Transverse colon (tissue), 4 donors: ENCODE measurements at regions not wholly inside any gene's neighbourhood (a gene's known extent, or its start where the extent isn't known, plus 50 kb on each side); places are given as distances from the start of the nearest gene placed in this dataset.

Source experiments
- DNase-seq: peaks from one replicate; pipeline ENCODE4 v3.0.0-alpha.2; 2019
- H3K27ac ChIP-seq, 4 donors: fragments of 200-600 bp; sonication (generic); 2 replicates each; pipeline ENCODE4 v1.5.1; 2016 to 2018; ENCODE audit warnings: inconsistent platforms in 4 of 4
- H3K27me3 ChIP-seq: fragments of 200-600 bp; sonication (generic); 2 replicates; pipeline ENCODE4 v1.5.1; 2017; ENCODE audit warnings: inconsistent platforms
- H3K36me3 ChIP-seq, 4 donors: fragments of 200-600 bp; sonication (generic); 2 replicates each; pipeline ENCODE4 v1.5.1; 2017 to 2019; ENCODE audit warnings: inconsistent platforms in 4 of 4
- H3K4me1 ChIP-seq, 4 donors: fragments of 200-600 bp; sonication (generic); 2 replicates each; pipeline ENCODE4 v1.5.1; 2017 to 2020; ENCODE audit warnings: inconsistent platforms in 4 of 4
- H3K4me3 ChIP-seq, 4 donors: fragments of 200-600 bp; sonication (generic); 1 replicate in 1 of 4; 2 replicates in 3 of 4; pipeline versions ENCODE4 v1.5.1 to v1.6.1; 2017 to 2019; ENCODE audit warnings: inconsistent platforms in 4 of 4
- H3K9me3 ChIP-seq, 2 donors: fragments of 200-600 bp; sonication (generic); 2 replicates each; pipeline ENCODE4 v1.5.1; 2017 to 2019; ENCODE audit warnings: inconsistent platforms in 2 of 2
- EP300 ChIP-seq: sonication (generic); formaldehyde crosslinking; IDR thresholded peaks from one replicate; pipeline ENCODE4 v1.6.1; 2017; ENCODE audit warnings: antibody characterized with exemption, low read depth
- POLR2A ChIP-seq: fragments of 450-650 bp; IDR thresholded peaks from one replicate; pipeline ENCODE4 v1.6.1; 2016; ENCODE audit warnings: antibody characterized with exemption, mild to moderate bottlenecking, moderate library complexity
- POLR2AphosphoS5 ChIP-seq, 3 donors: sonication (generic); formaldehyde crosslinking; IDR thresholded peaks; one replicate each; pipeline ENCODE4 v1.6.1; 2016; ENCODE audit warnings: antibody characterized with exemption in 3 of 3
- WGBS, 2 donors: methylation state at CpG; one replicate each; pipeline ENCODE4 v1.1.5; 2018; ENCODE audit warnings: low coverage in 1 of 2; 5-methylcytosine and 5-hydroxymethylcytosine counted together
- in situ Hi-C, 4 donors: fragments of 200-750 bp; cut with MboI; loops; one replicate each; pipeline versions ENCODE4 v1.15.0 to v1.15.1; 2017; ENCODE audit warnings: low sequenced_read_pairs in 3 of 4, low pct_ligation_motif_present in 1 of 4, low pct_unique_long_range_greater_than_20kb in 1 of 4
- intact Hi-C: fragments of 100-400 bp; cut with DNase I; formaldehyde crosslinking; loops from one replicate; pipeline ENCODE4 v1.15.1; 2023; ENCODE audit warnings: low total_unique reads
- TF ChIP-seq, protein P1 (sequence below), 5 experiments: fragments of 200-600 bp in 3 of 5; fragments of 450-650 bp in 2 of 5; sonication (generic) in 3 of 5; IDR thresholded peaks; 1 replicate in 2 of 5; 2 replicates in 3 of 5; pipeline ENCODE4 v1.5.1; 2016 to 2017; ENCODE audit warnings: antibody characterized with exemption in 5 of 5, inconsistent platforms in 3 of 5, mild to moderate bottlenecking in 2 of 5, moderate library complexity in 1 of 5

GRCh38 chrX:129125122-129125914, 398.0 kb downstream of the SMARCA1 start:
- intact Hi-C loops = no loop called here
- Histone ChIP-seq H3K9me3 (no peaks in the 10 kb centered on the region), H3K27me3 (no peaks in the 10 kb centered on the region), H3K36me3 (no peaks in the 10 kb centered on the region), H3K4me3 (no peak overlapping the region), H3K27ac (no peak overlapping the region), H3K4me1 (no peaks in the 10 kb centered on the region)
- no peak for DNase-seq
- 82% methylated on average over 6 of the region's 6 CpGs; no CpG with 5 or more reads in 1 of the 2 donors for WGBS, 2 donors
- TF ChIP-seq, protein P1, sequence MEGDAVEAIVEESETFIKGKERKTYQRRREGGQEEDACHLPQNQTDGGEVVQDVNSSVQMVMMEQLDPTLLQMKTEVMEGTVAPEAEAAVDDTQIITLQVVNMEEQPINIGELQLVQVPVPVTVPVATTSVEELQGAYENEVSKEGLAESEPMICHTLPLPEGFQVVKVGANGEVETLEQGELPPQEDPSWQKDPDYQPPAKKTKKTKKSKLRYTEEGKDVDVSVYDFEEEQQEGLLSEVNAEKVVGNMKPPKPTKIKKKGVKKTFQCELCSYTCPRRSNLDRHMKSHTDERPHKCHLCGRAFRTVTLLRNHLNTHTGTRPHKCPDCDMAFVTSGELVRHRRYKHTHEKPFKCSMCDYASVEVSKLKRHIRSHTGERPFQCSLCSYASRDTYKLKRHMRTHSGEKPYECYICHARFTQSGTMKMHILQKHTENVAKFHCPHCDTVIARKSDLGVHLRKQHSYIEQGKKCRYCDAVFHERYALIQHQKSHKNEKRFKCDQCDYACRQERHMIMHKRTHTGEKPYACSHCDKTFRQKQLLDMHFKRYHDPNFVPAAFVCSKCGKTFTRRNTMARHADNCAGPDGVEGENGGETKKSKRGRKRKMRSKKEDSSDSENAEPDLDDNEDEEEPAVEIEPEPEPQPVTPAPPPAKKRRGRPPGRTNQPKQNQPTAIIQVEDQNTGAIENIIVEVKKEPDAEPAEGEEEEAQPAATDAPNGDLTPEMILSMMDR (IDR thresholded peaks at IDR 0.05) = no peak
- no peak for TF ChIP-seq EP300
- no peak for TF ChIP-seq POLR2A
- no peak for TF ChIP-seq POLR2AphosphoS5 (IDR thresholded peaks at IDR 0.05)
- in situ Hi-C loops = no loop called here

GRCh38 chrX:129123795-129124194, 399.5 kb downstream of the SMARCA1 start:
- H3K4me3 ChIP-seq = no peak overlapping the region
- H3K9me3 ChIP-seq = no peaks in the 10 kb centered on the region
- H3K27me3 ChIP-seq = no peaks in the 10 kb centered on the region
- WGBS, 2 donors = 72 to 81% methylated on average over 2 to 6 of the region's 6 CpGs
- no peak for DNase-seq
- no peaks in the 10 kb centered on the region for H3K36me3 ChIP-seq
- TF ChIP-seq POLR2AphosphoS5 (IDR thresholded peaks at IDR 0.05) (no peak), EP300 (no peak), POLR2A (no peak)
- TF ChIP-seq, protein P1 (IDR thresholded peaks at IDR 0.05) = no peak
- no peaks in the 10 kb centered on the region for H3K4me1 ChIP-seq
- H3K27ac ChIP-seq = no peak overlapping the region
- in situ Hi-C loops (no loop called here), intact Hi-C loops (no loop called here)

DNA sequence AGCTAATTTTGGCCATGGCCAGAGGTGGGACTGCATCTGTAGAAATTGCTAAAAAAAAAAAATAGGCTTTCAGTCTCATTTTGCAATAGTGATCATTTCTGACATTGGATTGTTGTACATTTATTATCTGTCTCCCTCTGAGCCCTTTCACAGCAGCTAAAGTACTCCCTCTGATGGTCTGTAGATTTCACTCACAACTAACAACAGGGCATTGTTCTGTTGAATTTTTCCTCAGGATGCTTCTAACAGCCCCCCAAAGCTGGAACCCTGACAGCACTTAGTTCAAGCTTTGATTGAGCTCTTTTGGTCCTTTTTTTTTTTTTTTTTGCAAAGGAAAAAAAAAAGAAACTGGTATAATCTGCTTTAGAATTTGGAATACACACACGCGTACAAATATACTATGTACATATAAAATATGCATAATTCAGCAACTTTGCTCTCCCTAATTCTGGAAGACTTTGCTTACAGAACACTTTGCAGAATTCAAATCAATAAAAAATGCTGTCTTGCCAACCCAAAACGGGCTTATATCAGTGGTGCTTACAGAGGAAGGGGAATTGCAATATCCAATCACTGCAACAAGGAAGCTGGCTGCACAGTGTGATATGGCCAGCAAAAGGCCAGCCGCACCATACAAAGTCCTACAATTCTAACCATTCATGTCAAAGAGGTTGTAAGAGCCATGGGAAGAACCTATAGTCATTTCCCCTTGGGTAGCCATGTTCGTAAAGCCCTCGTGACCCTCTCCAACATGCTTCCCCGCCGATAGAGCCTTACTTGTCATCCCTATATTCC, 406.4 kb downstream of the SMARCA1 start:
- H3K27ac ChIP-seq = no peak overlapping the region
- H3K36me3 ChIP-seq = no peaks in the 10 kb centered on the region
- H3K27me3 ChIP-seq = no peaks in the 10 kb centered on the region
- no peak overlapping the region for H3K4me3 ChIP-seq
- in situ Hi-C loops = no loop called here
- no peak for TF ChIP-seq POLR2AphosphoS5 (IDR thresholded peaks at IDR 0.05)
- TF ChIP-seq, protein P1 (IDR thresholded peaks at IDR 0.05) = no peak
- no peak for TF ChIP-seq POLR2A
- no peak for TF ChIP-seq EP300
- intact Hi-C loops = no loop called here
- no peaks in the 10 kb centered on the region for H3K4me1 ChIP-seq
- no peaks in the 10 kb centered on the region for H3K9me3 ChIP-seq
- DNase-seq = no peak
- WGBS, 2 donors = 75% methylated on average over 8 of the region's 8 CpGs; no CpG with 5 or more reads in 1 of the 2 donors

- DNase-seq = no peak
- H3K9me3 ChIP-seq = no peaks in the 10 kb centered on the region
- intact Hi-C loops = no loop called here
- no peak overlapping the region for H3K27ac ChIP-seq
- H3K4me1 ChIP-seq = no peaks in the 10 kb centered on the region
- H3K27me3 ChIP-seq = no peaks in the 10 kb centered on the region
- no peaks in the 10 kb centered on the region for H3K36me3 ChIP-seq
- in situ Hi-C loops = no loop called here
- 35% methylated on average over 1 of the region's 1 CpG; no CpG with 5 or more reads in 1 of the 2 donors for WGBS, 2 donors
- no peak for TF ChIP-seq POLR2A
- no peak overlapping the region for H3K4me3 ChIP-seq
Observed at GRCh38 chrX:129115935-129116334, 407.4 kb downstream of the SMARCA1 start.
